MM.1S (cell line): ENCODE measurements at regions not wholly inside any gene's neighbourhood (a gene's known extent, or its start where the extent isn't known, plus 50 kb on each side); places are given as distances from the start of the nearest gene placed in this dataset.

Experiments
- DNase-seq: peaks from one replicate; pipeline ENCODE4 v3.0.0-alpha.2; 2015
- H2AFZ ChIP-seq: fragments of 300-600 bp; sonication (generic); 2 replicates; pipeline ENCODE4 v1.6.0; 2016; ENCODE audit warnings: antibody characterized with exemption, low read length
- H3F3A ChIP-seq: fragments of 300-600 bp; sonication (generic); 2 replicates; pipeline ENCODE4 v1.6.1; 2016; ENCODE audit warnings: mild to moderate bottlenecking, antibody characterized with exemption, low read length, moderate library complexity, mixed read lengths; ENCODE audit not compliant: insufficient read depth
- H3K27ac ChIP-seq: fragments of 300-600 bp; sonication (generic); 2 replicates; pipeline ENCODE4 v1.5.1; 2016; ENCODE audit warnings: mild to moderate bottlenecking, low read length
- H3K27me3 ChIP-seq: fragments of 300-600 bp; sonication (generic); replicated peaks from 2 replicates; pipeline ENCODE4 v1.6.0; 2016; ENCODE audit warnings: low read length; ENCODE audit not compliant: insufficient read depth
- H3K36me3 ChIP-seq: fragments of 300-600 bp; sonication (generic); replicated peaks from 2 replicates; pipeline ENCODE4 v1.6.1; 2016; ENCODE audit warnings: mild to moderate bottlenecking, low read length, mixed read lengths; ENCODE audit not compliant: insufficient read depth
- H3K4me1 ChIP-seq: fragments of 300-600 bp; sonication (generic); 2 replicates; pipeline ENCODE4 v1.6.1; 2016; ENCODE audit warnings: low read length, mixed read lengths
- H3K4me2 ChIP-seq: fragments of 300-600 bp; sonication (generic); 2 replicates; pipeline ENCODE4 v1.6.0; 2016; ENCODE audit warnings: low read depth, low read length
- H3K4me3 ChIP-seq: fragments of 300-600 bp; sonication (generic); 2 replicates; pipeline ENCODE4 v1.5.1; 2016; ENCODE audit warnings: low read length, mixed read lengths
- H3K79me2 ChIP-seq: fragments of 300-600 bp; sonication (generic); 2 replicates; pipeline ENCODE4 v1.6.1; 2016; ENCODE audit warnings: mixed run types, low read length, mixed read lengths
- H3K9ac ChIP-seq: fragments of 300-600 bp; sonication (generic); 2 replicates; pipeline ENCODE4 v1.6.1; 2016; ENCODE audit warnings: low read length, mixed read lengths
- H3K9me2 ChIP-seq: fragments of 300-600 bp; sonication (generic); replicated peaks from 2 replicates; pipeline ENCODE4 v1.6.1; 2016; ENCODE audit warnings: mild to moderate bottlenecking, low read length, mixed read lengths; ENCODE audit not compliant: insufficient read depth
- H3K9me3 ChIP-seq: fragments of 300-600 bp; sonication (generic); replicated peaks from 2 replicates; pipeline ENCODE4 v1.6.1; 2016; ENCODE audit warnings: mild to moderate bottlenecking, low read length, mixed read lengths; ENCODE audit not compliant: insufficient read depth
- H4K20me1 ChIP-seq: fragments of 300-600 bp; sonication (generic); 2 replicates; pipeline ENCODE4 v1.6.1; 2016; ENCODE audit warnings: mild to moderate bottlenecking, low read length, moderate library complexity, mixed read lengths; ENCODE audit not compliant: insufficient read depth
- CTCF ChIP-seq: fragments of 300-600 bp; sonication (generic); IDR thresholded peaks from 2 replicates; pipeline ENCODE4 v1.5.1; 2016; ENCODE audit warnings: antibody characterized with exemption, low read length, mixed read lengths
- EZH2 ChIP-seq: fragments of 300-600 bp; sonication (generic); optimal IDR thresholded peaks from 2 replicates; pipeline ENCODE3; 2017; ENCODE audit warnings: low read depth, mild to moderate bottlenecking, antibody characterized with exemption, low read length, mixed read lengths
- EZH2phosphoT487 ChIP-seq: fragments of 300-600 bp; sonication (generic); IDR thresholded peaks from 2 replicates; pipeline ENCODE4 v1.6.1; 2018; ENCODE audit warnings: antibody characterized with exemption, low read length

- Histone ChIP-seq H3F3A (no peaks in the 10 kb centered on the region), H3K36me3 (no peaks in the 10 kb centered on the region), H3K79me2 (no peaks in the 10 kb centered on the region), H3K4me2 (no peak overlapping the region), H4K20me1 (no peaks in the 10 kb centered on the region), H3K27ac (no peak overlapping the region), H3K9me3 (no peaks in the 10 kb centered on the region), H3K4me3 (no peak overlapping the region), H3K27me3 (no peaks in the 10 kb centered on the region), H3K9ac (no peak overlapping the region), H3K9me2 (no peaks in the 10 kb centered on the region), H3K4me1 (no peaks in the 10 kb centered on the region), H2AFZ (no peak overlapping the region)
- no peak for DNase-seq
- TF ChIP-seq EZH2phosphoT487 (no peak), CTCF (no peak), EZH2 (no peak)
Observed at GRCh38 chr18:43507842-43508481, 230.7 kb upstream of the SYT4 start.

GRCh38 chr18:43514747-43515146, 237.5 kb upstream of the SYT4 start:
- Histone ChIP-seq H3K4me1 (no peaks in the 10 kb centered on the region), H3K27me3 (no peaks in the 10 kb centered on the region), H2AFZ (no peak overlapping the region), H3K4me3 (no peak overlapping the region), H3F3A (no peaks in the 10 kb centered on the region), H3K27ac (no peak overlapping the region), H3K4me2 (no peak overlapping the region), H4K20me1 (no peaks in the 10 kb centered on the region), H3K9me3 (no peaks in the 10 kb centered on the region), H3K36me3 (no peaks in the 10 kb centered on the region), H3K9ac (no peak overlapping the region), H3K9me2 (no peaks in the 10 kb centered on the region), H3K79me2 (no peaks in the 10 kb centered on the region)
- TF ChIP-seq CTCF (no peak), EZH2phosphoT487 (no peak), EZH2 (no peak)
- no peak for DNase-seq

GRCh38 chr18:43515481-43515880, 238.2 kb upstream of the SYT4 start:
- no peaks in the 10 kb centered on the region for H3K4me1 ChIP-seq
- DNase-seq: no peak

More at GRCh38 chr18:43515481-43515880, 238.2 kb upstream of the SYT4 start:
- no peaks in the 10 kb centered on the region for H3K9me2 ChIP-seq
- H2AFZ ChIP-seq: no peak overlapping the region
- H3F3A ChIP-seq: no peaks in the 10 kb centered on the region
- no peaks in the 10 kb centered on the region for H3K27me3 ChIP-seq
- no peaks in the 10 kb centered on the region for H3K36me3 ChIP-seq
- H4K20me1 ChIP-seq: no peaks in the 10 kb centered on the region
- H3K27ac ChIP-seq: no peak overlapping the region
- H3K9me3 ChIP-seq: no peaks in the 10 kb centered on the region
- no peak overlapping the region for H3K9ac ChIP-seq
- no peak overlapping the region for H3K4me2 ChIP-seq
- H3K4me3 ChIP-seq: no peak overlapping the region
- no peaks in the 10 kb centered on the region for H3K79me2 ChIP-seq
- TF ChIP-seq EZH2phosphoT487: no peak
- no peak for TF ChIP-seq CTCF
- TF ChIP-seq EZH2: no peak
